ENCODE measurements at regions not wholly inside any gene's neighbourhood (a gene's known extent, or its start where the extent isn't known, plus 50 kb on each side); places are given as distances from the start of the nearest gene placed in this dataset.
"Not testable (repeated sequence)": the region's sequence is repeated elsewhere in the genome, so short reads cannot be mapped to it uniquely, and the experiment has no call there.

GRCh38 chr13:50543141-50543540, 300.4 kb downstream of the DLEU7 start:
- no peak for TF ChIP-seq CTCF (conservative IDR thresholded peaks at IDR 0.05)
- no peak overlapping the region for H3K27ac ChIP-seq

GRCh38 chr13:50543782-50544181, 299.7 kb downstream of the DLEU7 start:
- TF ChIP-seq CTCF (conservative IDR thresholded peaks at IDR 0.05): no peak
- H3K27ac ChIP-seq: no peak overlapping the region

GRCh38 chr13:50544211-50544610, 299.3 kb downstream of the DLEU7 start:
- no peak overlapping the region for H3K27ac ChIP-seq
- TF ChIP-seq CTCF (conservative IDR thresholded peaks at IDR 0.05): no peak

- H3K27ac ChIP-seq: not testable (repeated sequence)
Measured at GRCh38 chr13:50547175-50547574, 296.3 kb downstream of the DLEU7 start.

GRCh38 chr13:50548586-50548985, 294.9 kb downstream of the DLEU7 start:
- H3K27ac ChIP-seq: no peak overlapping the region
- TF ChIP-seq CTCF (conservative IDR thresholded peaks at IDR 0.05): no peak

GRCh38 chr13:50549221-50549942, 294.1 kb downstream of the DLEU7 start:
- no peak overlapping the region for H3K27ac ChIP-seq
- no peak for TF ChIP-seq CTCF (conservative IDR thresholded peaks at IDR 0.05)

- no peak overlapping the region for H3K27ac ChIP-seq
- no peak for TF ChIP-seq CTCF (conservative IDR thresholded peaks at IDR 0.05)
Measured at GRCh38 chr13:50550151-50550550, 293.3 kb downstream of the DLEU7 start.

GRCh38 chr13:50552424-50552966, 291.0 kb downstream of the DLEU7 start:
- no peak overlapping the region for H3K27ac ChIP-seq
- no peak for TF ChIP-seq CTCF (conservative IDR thresholded peaks at IDR 0.05)
